Smooth muscle cell (in vitro differentiated cells): ENCODE measurements at regions not wholly inside any gene's neighbourhood (a gene's known extent, or its start where the extent isn't known, plus 50 kb on each side); places are given as distances from the start of the nearest gene placed in this dataset.
A peak's percentile ranks its signal among the peaks of the same experiment; 100 is the strongest.

Experiments used
- DNase-seq: peaks from one replicate; lab custom pipeline; 2025; ENCODE audit not compliant: unreplicated experiment; lab: John Stamatoyannopoulos, UW
- H2AFZ ChIP-seq: fragments of 200-600 bp; sonication (generic); 2 replicates; pipeline ENCODE4 v1.6.0; 2016; ENCODE audit warnings: antibody characterized with exemption, low read depth, mild to moderate bottlenecking
- H3F3A ChIP-seq: fragments of 200-600 bp; sonication (generic); 2 replicates; pipeline ENCODE4 v1.6.0; 2017; ENCODE audit warnings: antibody characterized with exemption, low read depth
- H3K27ac ChIP-seq: fragments of 200-600 bp; sonication (generic); 2 replicates; pipeline ENCODE4 v1.5.1; 2016; ENCODE audit warnings: low read depth, mild to moderate bottlenecking
- H3K27me3 ChIP-seq: fragments of 200-600 bp; sonication (generic); 2 replicates; pipeline ENCODE4 v1.6.1; 2016; ENCODE audit warnings: low read depth, mild to moderate bottlenecking
- H3K36me3 ChIP-seq: fragments of 200-600 bp; sonication (generic); 2 replicates; pipeline ENCODE4 v1.5.1; 2016; ENCODE audit warnings: low read depth
- H3K4me1 ChIP-seq: fragments of 200-600 bp; sonication (generic); 2 replicates; pipeline ENCODE4 v1.5.1; 2016; ENCODE audit warnings: low read depth
- H3K4me2 ChIP-seq: fragments of 200-600 bp; sonication (generic); 2 replicates; pipeline ENCODE4 v1.6.0; 2016; ENCODE audit warnings: mild to moderate bottlenecking
- H3K4me3 ChIP-seq: fragments of 200-600 bp; sonication (generic); 2 replicates; pipeline ENCODE4 v1.5.1; 2016; ENCODE audit warnings: mild to moderate bottlenecking
- H3K79me2 ChIP-seq: fragments of 200-600 bp; sonication (generic); 2 replicates; pipeline ENCODE4 v1.6.0; 2016; ENCODE audit warnings: low read depth, mild to moderate bottlenecking
- H3K9ac ChIP-seq: fragments of 200-600 bp; sonication (generic); 2 replicates; pipeline ENCODE4 v1.6.0; 2016; ENCODE audit warnings: low read depth
- H3K9me3 ChIP-seq: fragments of 200-600 bp; sonication (generic); replicated peaks from 2 replicates; pipeline ENCODE4 v1.5.1; 2016; ENCODE audit warnings: low read depth
- H4K20me1 ChIP-seq: fragments of 200-600 bp; sonication (generic); 2 replicates; pipeline ENCODE4 v1.6.0; 2016; ENCODE audit warnings: low read depth
- WGBS: methylation state at CpG from one replicate; pipeline ENCODE4 v1.1.7; 2016; ENCODE audit warnings: low lambda C conversion rate; 5-methylcytosine and 5-hydroxymethylcytosine counted together
- TF ChIP-seq, protein P1 (sequence below): fragments of 200-600 bp; sonication (generic); IDR thresholded peaks from 2 replicates; pipeline ENCODE4 v1.5.1; 2017; ENCODE audit warnings: borderline replicate concordance, mild to moderate bottlenecking, antibody characterized with exemption; ENCODE audit not compliant: insufficient read depth, poor library complexity, severe bottlenecking

DNA sequence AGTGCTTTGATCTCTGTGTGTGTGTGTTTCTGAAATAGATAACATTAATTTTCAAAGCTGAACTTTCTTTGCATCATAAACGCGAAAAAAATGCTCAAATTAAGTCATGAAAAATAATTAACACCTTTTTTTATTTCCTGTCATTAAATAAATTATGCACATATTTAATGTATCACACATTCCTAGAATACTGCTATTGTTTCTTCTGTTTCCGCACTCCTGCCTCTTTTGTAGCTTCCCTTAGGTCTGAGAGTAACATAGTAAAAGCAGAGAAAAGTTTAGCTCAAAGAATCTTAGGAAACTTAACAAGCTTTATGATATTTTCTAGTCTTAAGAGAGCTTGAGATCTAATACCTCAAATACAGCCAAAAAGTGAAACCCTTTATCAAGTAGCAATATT is 504.2 kb downstream of the JRKL start:
- TF ChIP-seq, protein P1, sequence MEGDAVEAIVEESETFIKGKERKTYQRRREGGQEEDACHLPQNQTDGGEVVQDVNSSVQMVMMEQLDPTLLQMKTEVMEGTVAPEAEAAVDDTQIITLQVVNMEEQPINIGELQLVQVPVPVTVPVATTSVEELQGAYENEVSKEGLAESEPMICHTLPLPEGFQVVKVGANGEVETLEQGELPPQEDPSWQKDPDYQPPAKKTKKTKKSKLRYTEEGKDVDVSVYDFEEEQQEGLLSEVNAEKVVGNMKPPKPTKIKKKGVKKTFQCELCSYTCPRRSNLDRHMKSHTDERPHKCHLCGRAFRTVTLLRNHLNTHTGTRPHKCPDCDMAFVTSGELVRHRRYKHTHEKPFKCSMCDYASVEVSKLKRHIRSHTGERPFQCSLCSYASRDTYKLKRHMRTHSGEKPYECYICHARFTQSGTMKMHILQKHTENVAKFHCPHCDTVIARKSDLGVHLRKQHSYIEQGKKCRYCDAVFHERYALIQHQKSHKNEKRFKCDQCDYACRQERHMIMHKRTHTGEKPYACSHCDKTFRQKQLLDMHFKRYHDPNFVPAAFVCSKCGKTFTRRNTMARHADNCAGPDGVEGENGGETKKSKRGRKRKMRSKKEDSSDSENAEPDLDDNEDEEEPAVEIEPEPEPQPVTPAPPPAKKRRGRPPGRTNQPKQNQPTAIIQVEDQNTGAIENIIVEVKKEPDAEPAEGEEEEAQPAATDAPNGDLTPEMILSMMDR, result no peak
- Histone ChIP-seq H3K9me3 (no peaks in the 10 kb centered on the region), H3K27me3 (no peaks in the 10 kb centered on the region), H3K36me3 (no peaks in the 10 kb centered on the region), H3K4me3 (no peak overlapping the region), H4K20me1 (no peaks in the 10 kb centered on the region), H3K27ac (no peak overlapping the region), H3K4me2 (no peak overlapping the region), H3K4me1 (no peaks in the 10 kb centered on the region), H3F3A (no peaks in the 10 kb centered on the region), H3K79me2 (no peaks in the 10 kb centered on the region), H3K9ac (no peak overlapping the region), H2AFZ (peak overlapping the region; percentile 19)
- DNase-seq, result no peak
- WGBS, result 57% methylated on average over 3 of the region's 3 CpGs

DNA sequence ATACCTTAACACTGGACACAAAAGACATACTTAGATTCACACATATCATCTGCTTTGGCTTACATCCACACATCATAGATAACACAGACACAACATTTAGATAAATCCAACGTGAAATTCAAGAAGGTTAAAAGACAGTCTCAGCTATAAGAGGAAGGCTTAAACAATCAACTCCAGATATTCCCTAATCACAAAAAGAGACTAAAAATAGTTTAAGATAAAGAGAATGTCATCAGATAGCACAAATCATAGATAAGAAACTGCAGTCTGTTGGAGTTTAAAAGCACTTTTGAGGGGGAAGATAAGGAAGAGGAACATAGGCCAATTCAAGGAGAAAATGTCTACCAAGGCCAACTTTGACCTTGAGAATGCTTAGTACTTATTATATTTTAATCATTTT is 504.8 kb downstream of the JRKL start:
- Histone ChIP-seq H3K27ac (no peak overlapping the region), H3F3A (no peaks in the 10 kb centered on the region), H3K4me2 (no peak overlapping the region), H3K9ac (no peak overlapping the region), H3K4me3 (no peak overlapping the region), H3K36me3 (no peaks in the 10 kb centered on the region), H3K9me3 (no peaks in the 10 kb centered on the region), H3K4me1 (no peaks in the 10 kb centered on the region), H4K20me1 (no peaks in the 10 kb centered on the region), H3K79me2 (no peaks in the 10 kb centered on the region), H3K27me3 (no peaks in the 10 kb centered on the region), H2AFZ (no peak overlapping the region)
- 16% methylated on average over 1 of the region's 1 CpG for WGBS
- DNase-seq, result no peak
- TF ChIP-seq, protein P1, result no peak

DNA sequence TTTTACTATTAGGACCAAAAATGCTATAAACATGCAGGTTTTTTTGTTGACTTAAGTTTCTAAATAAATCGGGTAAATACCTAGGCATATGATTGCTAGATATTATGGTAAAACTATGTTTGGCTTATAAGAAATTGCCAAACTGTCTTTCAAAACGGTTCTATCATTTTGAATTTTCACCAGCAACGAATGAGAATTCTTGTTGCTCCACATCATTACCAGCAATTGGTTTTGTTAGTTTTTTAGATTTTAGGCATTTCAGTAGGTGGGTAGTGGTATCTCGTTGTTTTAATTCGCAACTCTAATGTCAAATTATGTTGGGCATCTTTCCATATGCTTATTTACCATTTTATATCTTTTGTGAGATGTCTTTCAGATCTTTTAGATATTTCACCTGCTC is 510.2 kb downstream of the JRKL start:
- no peaks in the 10 kb centered on the region for H3K9me3 ChIP-seq
- H2AFZ ChIP-seq, result no peak overlapping the region
- H3K9ac ChIP-seq, result no peak overlapping the region
- no peak overlapping the region for H3K27ac ChIP-seq
- H3K79me2 ChIP-seq, result no peaks in the 10 kb centered on the region
- 79% methylated on average over 5 of the region's 5 CpGs for WGBS
- TF ChIP-seq, protein P1, result no peak
- no peaks in the 10 kb centered on the region for H3K27me3 ChIP-seq
- DNase-seq, result no peak
- no peaks in the 10 kb centered on the region for H3K4me1 ChIP-seq
- H3K36me3 ChIP-seq, result no peaks in the 10 kb centered on the region
- H4K20me1 ChIP-seq, result no peaks in the 10 kb centered on the region
- no peak overlapping the region for H3K4me2 ChIP-seq
- H3F3A ChIP-seq, result no peaks in the 10 kb centered on the region
- H3K4me3 ChIP-seq, result no peak overlapping the region

DNA sequence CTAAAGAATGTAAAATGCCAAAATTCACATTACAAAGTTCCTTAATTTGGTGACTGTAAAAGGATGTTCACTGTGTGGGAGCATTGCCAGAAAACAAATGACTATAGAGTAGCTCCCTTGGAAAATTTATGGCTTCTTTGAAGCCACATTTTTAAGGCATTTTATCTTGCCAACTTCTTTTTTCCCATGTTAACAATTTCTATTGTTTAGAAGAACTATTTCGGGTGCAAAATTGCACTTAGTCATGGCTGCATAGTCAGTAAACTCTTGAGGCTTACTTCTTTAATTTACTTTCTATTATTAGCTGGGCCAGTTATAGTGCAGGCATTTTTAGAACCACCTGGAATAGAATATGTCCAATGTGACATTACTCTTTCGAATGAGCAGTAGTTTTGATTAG is 515.3 kb downstream of the JRKL start:
- Histone ChIP-seq H3K4me1 (no peaks in the 10 kb centered on the region), H4K20me1 (no peaks in the 10 kb centered on the region), H3K4me3 (no peak overlapping the region), H3K4me2 (no peak overlapping the region), H3K27ac (no peak overlapping the region), H2AFZ (no peak overlapping the region), H3K27me3 (no peaks in the 10 kb centered on the region), H3F3A (no peaks in the 10 kb centered on the region), H3K36me3 (no peaks in the 10 kb centered on the region), H3K79me2 (no peaks in the 10 kb centered on the region), H3K9ac (no peak overlapping the region), H3K9me3 (peaks cover 4% of the 10 kb centered on the region)
- DNase-seq, result no peak
- TF ChIP-seq, protein P1, result no peak
- WGBS, result 71% methylated on average over 2 of the region's 2 CpGs
